Ramos (cell line): ENCODE measurements at regions not wholly inside any gene's neighbourhood (a gene's known extent, or its start where the extent isn't known, plus 50 kb on each side); places are given as distances from the start of the nearest gene placed in this dataset.

Experiments used
- in situ Hi-C: fragments of 300-500 bp; cut with MboI; formaldehyde crosslinking; loops from one replicate; pipeline ENCODE4 v1.14.3; 2022; ENCODE audit warnings: low sequenced_read_pairs; ENCODE audit not compliant: unreplicated experiment

DNA sequence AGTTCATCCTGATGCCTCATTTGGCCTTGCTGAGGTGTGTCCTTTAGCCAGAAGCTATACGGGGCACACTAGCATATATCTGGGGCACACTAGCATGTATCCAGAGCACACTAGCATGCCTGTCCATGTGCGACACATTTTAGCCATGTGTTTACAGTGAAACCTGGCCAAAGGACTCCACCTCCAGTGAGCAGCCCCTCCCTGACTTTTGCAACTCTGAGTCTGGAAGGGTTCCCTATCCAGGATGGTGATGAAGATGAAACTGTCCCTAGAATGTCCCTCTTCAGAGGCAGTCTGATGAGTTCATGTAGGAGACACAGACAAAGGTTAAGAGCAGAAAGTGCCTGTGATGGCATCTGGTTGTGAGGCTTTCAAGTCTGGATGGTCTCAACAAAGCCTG, 61.4 kb upstream of the LGALSL start:
- in situ Hi-C loops = no loop called here

DNA sequence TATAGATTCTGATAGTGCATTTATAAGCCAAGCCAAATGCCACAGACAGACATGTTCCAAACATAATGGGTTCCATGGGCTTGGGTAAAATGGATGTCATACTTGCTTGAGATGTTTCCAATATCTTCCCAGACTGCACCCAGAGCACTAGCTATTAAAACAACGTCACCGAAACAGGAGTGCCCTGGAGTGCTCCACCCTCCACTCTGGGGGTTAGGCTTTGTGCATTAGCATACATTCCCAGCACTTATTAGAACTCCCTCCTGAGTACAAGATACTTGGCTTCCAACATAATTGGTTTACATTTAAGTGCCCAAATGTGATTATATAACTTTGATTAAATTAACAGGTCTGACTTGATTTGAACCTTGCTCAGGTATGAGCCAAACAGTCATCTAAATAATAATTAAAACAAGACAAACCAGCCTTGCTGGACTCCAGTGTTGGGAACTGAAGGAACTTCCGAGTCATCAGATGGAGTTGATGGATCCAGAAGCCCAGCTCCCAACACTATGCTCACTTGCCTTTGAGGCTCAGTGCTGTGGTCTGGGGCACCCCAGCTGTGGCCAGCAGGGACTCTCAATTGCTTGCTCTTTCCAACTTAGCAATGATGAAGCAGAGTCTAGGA, 60.5 kb upstream of the LGALSL start:
- in situ Hi-C loops = no loop called here

DNA sequence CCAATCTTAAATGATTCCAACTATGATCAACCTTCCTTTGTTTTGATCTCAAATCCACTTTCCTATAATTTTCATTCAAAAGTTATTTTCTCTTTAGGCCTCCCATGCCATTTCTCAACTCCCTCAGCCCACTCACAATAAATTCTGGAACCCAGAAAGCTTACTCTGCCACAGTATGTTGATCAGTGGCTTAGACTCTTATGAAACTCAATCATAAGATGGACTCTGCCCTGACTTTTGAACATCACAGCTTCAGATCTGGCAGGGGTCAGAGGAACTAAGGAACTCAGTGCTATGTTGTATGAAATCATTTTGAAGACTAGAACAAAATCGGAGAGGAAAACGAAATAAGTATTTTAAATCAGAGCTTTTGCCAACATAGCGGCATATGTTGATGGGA, 59.8 kb upstream of the LGALSL start:
- in situ Hi-C loops = no loop called here

DNA sequence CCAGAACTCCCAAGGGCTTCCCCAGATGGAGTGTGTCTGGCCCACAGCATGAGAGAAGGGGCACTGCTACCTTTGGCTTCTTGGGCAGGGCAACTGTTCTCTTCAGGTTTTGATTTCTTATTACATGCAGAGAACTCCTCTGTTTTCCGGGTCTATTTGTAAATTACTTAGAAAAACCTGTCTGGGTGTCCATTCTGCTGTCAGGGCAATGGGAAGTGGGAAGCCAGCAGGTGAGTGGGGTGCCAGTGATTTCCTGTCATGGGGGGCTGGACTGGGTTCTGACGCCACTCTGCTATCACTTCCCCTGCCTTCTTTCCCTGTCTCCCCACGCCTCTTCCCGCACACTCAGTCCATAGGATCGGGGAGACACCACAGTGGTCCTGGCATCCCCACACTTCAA, 58.0 kb upstream of the LGALSL start:
- in situ Hi-C loops = no loop called here

DNA sequence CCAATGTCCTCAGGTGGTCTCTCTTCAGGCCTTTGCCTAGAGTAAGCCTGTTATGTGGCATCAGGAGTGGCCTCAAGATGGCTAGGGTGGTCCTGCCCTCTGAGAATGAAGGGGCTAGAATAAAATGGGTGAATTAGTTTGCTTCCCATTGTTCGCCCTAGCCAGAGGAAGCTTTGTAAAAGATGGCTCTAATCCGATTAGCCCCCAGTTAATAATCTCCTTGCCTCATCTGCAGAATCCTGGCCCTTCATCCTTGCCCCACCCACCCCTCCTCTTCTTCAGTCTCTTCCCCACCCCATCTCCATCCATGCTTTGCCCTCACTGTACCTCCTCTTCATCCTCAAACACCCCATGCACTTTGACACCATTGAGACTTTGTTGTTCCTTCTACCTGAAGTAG, 57.4 kb upstream of the LGALSL start:
- in situ Hi-C loops = no loop called here

DNA sequence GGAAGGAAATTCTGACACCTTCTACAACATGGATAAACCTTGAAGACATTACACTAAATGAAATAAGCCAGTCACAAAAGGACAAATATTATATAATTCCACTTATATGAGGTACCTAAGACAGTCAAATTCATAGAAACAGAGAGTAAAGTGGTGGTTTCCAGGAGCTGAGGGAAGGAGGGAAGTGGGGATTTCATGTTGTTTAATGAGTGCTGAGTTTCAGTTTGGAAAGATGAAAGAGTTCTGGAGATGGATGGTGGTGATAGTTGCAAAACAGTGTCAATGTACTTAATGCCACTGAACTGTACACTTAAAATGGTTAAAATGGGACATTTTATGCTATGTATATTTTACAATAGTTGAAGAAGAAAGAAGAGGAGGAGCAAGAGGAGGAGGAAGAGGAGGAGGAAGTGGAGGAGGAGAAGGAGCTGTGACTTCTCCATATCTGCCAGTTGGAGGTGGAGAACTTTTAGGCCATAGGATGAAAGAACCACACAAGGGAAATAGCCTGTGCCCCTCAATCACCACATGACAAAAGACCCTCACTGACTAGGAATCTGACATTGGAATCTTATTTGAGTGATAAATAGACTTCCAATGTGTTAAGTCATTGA, 55.3 kb upstream of the LGALSL start:
- in situ Hi-C loops = no loop called here

DNA sequence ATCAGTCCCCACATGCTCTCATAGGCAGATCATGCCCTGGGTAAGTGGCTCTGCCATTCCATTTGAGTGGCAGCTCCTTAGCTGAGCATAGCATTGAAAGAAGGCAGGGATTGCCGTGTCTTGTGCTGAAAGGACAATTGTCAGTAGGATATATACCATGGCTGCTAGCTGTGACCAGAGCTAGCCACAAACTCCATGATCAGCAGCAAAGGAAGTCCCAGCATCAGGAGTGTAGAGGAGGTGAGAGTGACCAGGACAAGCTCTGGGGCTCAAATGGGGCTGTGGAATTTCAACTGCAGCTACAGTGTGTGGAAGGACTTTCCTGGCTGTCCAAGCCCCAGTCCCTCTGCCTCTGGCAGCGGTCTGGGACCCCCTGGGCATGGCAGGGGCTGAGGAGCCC, 54.4 kb upstream of the LGALSL start:
- in situ Hi-C loops = no loop called here

DNA sequence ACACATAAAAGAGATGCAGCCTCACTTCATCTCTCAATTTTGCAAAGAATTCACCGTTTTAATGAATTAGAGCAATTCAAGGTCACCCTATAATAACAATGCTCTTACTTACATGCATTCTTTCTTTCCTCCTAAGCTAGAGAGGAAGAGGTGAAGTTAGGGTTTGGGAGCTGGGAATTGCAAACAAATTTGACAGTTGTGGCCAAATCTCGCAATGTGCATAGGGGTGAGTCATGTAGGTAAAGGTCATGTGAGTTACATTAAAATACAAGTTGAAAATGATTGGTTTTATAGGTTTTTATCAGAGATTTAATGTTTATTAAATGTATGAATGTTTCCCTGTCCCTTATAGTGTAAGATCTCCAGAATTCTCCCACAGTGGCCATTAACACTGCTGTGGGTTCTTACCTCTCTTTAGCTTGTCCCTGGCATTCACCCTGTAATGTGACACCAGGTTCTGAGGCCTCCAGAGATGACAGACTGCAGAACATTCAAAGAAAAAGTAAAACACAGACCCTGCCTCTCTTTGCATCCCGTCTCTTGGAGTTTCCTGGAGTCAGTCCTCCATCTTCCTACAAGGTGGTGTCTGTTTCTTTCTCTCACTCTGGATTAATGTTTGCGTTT, 53.7 kb upstream of the LGALSL start:
- in situ Hi-C loops = no loop called here

DNA sequence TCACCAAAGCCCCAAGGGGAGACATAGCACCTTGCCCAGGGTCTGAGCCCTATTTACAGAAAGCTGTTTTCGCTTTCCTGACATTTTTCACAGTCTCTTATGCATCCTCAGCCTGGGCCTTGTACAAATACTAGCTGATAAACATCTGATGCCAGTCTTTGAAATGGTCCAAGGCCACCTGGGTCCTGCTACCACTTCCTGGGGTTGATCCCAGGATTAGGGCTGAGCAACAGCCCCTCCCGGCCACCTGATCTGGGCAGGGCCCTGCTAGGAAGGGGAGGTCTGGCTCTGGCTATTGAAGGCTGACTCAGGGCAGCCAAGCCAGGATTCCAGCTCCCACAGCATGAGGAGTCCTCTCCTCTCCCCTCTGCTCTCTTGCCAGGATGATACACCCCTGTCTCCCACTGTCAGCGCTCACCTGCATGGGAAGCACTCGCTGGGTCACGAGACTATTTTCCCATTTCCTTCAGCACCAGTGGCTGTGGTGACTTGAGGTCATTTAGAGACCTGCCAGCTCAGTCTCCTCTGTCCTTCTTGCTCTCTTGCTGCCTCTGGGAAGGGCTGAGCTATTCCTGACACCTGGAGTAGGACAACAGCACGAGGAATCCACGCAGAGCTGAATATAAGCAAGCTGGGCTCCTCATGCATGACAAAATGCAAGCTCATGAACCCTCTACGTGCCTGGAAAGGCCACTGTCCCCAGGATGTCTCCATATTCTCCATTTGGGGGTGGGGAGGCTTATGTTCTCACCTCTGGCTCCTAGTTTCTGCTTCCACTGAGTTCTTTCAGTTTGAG, 53.0 kb upstream of the LGALSL start:
- in situ Hi-C loops = no loop called here

DNA sequence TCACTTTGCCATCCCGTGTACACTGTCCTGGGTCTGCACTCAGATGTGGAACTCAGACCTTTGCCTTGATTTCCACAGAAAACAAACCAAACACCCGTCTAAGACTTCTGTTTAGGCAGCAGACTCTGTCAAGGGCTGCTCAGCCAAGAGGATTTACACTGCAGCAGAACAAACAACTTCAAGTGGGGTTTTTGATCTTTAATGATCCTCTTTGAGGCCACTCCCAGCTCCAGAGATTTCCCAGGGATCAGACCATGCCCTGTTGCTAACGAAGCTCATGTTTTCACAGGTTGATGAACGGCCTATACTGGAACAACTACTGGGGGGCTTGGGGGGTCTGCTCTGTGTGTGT, 52.5 kb upstream of the LGALSL start:
- in situ Hi-C loops = no loop called here

DNA sequence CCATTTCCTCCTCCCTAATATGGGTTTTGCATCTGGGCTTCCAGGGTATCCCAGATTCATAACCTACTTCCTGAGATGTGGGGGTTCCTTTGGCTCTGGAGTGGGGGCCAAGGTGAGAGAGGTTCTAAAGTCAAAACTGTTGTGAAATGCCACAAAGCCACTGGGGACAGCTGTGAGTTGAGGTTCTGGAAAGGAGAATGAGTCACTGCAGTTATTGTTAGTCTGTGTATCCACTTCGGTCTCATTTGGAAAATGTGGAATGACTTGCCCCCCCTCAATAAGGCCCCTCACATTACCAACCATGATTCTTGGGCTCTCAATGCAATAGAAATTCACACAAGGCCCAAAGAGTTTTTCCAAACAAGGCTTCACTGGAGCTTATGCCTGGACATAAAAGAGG, 51.1 kb upstream of the LGALSL start:
- in situ Hi-C loops = no loop called here

DNA sequence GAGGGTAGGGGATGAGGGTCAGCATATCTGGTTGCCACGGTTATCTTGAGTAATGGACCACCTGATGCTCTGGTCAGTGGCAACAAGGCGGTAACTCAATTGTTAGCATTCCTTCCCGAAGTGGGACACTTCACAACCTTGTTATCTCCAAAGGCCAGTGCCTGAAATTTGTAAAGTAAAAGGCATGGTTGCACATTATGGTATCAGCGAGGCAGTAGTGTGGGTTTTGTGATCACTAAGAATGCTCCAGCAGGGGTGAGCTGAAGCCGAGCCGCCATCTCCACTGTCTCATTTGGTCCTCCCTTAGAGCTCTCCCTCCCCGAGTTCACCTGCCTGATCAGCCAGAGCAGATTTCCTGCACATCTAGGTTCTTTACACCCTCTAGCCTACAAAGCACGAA, 50.5 kb upstream of the LGALSL start:
- in situ Hi-C loops = no loop called here

DNA sequence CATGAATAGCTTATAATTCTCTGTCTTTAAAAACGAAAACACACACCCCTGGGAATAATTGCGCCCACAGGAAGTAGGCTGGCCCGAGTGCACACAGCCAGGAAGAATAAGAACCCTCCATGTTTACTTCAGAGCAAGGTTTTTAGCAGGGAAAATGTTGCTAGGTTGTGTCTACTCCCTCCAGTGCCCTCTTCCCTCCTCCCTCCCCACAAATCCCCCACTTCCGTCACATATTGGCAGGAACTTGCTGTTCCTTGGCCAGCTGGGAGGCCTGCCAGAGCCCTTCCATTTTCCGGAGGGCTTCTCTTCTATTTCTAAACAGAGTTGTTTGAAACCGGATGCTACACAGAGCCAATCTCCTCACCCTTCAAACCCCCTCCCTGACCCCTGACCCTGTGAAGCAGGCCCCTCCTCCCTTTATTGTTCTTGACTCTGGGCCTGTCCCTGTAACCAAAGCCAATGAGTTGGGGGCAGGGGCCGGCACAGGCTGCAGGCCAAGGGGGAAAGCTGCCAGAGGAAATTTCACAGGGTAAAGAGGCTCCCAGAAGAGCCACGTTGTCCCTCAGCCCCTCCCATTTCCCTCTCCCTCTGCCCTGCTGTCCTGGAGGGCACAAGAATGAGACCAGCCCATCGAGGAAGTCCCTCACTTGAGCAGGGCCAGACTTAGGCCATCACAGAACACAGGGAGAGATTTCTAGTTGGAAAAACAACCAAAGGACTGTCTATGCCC, 49.8 kb upstream of the LGALSL start:
- in situ Hi-C loops = no loop called here
